IPS-15b (cell line): ENCODE measurements at regions not wholly inside any gene's neighbourhood (a gene's known extent, or its start where the extent isn't known, plus 50 kb on each side); places are given as distances from the start of the nearest gene placed in this dataset.

Source experiments
- H3K27me3 ChIP-seq: one replicate; pipeline ENCODE4 v1.6.1; 2013; ENCODE audit warnings: low read length; ENCODE audit not compliant: control insufficient read depth, insufficient read depth
- H3K36me3 ChIP-seq: one replicate; pipeline ENCODE4 v1.6.1; 2013; ENCODE audit warnings: low read length; ENCODE audit not compliant: control insufficient read depth, insufficient read depth
- H3K4me1 ChIP-seq: one replicate; pipeline ENCODE4 v1.6.1; 2013; ENCODE audit warnings: mild to moderate bottlenecking, low read length; ENCODE audit not compliant: control insufficient read depth, insufficient read depth
- H3K4me3 ChIP-seq: one replicate; pipeline ENCODE4 v1.5.1; 2013; ENCODE audit warnings: low read depth, low read length
- H3K9ac ChIP-seq: one replicate; pipeline ENCODE4 v1.6.1; 2013; ENCODE audit warnings: low read depth, mild to moderate bottlenecking, low read length
- H3K9me3 ChIP-seq: one replicate; pipeline ENCODE4 v1.6.1; 2013; ENCODE audit warnings: mild to moderate bottlenecking, low read length; ENCODE audit not compliant: control insufficient read depth, insufficient read depth

DNA sequence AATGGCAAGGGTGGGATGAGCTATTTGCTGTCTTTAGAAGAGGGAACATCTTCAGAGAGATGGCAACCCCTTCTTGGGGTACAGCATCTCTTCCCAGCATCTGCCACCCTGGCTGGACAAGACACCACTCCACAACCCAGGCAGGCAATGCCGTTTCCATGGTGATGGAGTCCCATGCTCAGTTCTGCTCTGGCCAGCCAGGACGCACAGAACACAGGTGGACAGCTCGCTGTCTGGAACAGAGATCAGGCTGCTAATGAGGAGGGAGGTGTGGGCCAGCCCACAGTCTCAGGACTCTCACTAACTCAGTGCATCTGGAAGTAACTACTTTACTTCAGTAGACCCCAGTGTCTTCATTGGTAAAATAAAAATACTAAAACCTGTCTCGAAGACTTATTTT is 321.0 kb upstream of the CPEB2 start:
- Histone ChIP-seq H3K9ac (no peak overlapping the region), H3K4me1 (no peaks in the 10 kb centered on the region), H3K4me3 (no peak overlapping the region), H3K27me3 (no peaks in the 10 kb centered on the region), H3K36me3 (no peaks in the 10 kb centered on the region), H3K9me3 (no peaks in the 10 kb centered on the region)

GRCh38 chr4:14693728-14694127 is 308.6 kb upstream of the CPEB2 start:
- Histone ChIP-seq H3K36me3 (no peaks in the 10 kb centered on the region), H3K9me3 (no peaks in the 10 kb centered on the region), H3K4me1 (no peaks in the 10 kb centered on the region), H3K4me3 (no peak overlapping the region), H3K9ac (no peak overlapping the region), H3K27me3 (no peaks in the 10 kb centered on the region)

GRCh38 chr4:14695095-14695845 is 307.0 kb upstream of the CPEB2 start:
- Histone ChIP-seq H3K9ac (no peak overlapping the region), H3K36me3 (no peaks in the 10 kb centered on the region), H3K4me3 (no peak overlapping the region), H3K4me1 (no peaks in the 10 kb centered on the region), H3K9me3 (no peaks in the 10 kb centered on the region), H3K27me3 (no peaks in the 10 kb centered on the region)

DNA sequence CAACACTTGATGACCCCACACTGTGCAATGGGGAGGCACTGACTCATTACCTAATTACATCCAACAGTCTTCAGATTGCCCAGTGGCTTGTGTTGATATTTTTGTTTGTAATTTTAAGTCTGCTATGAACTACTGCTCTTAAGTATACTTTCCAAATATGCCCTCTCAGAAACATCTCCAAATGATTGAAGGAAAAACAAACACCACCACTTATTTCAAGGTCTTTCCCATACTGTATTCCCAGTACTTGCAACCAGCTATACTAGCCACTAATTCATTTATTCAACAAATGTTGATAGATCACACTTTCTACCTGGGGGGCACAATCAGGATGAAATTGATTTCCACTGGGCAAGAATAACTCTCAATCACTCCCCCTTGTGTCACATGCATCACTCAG is 302.2 kb upstream of the CPEB2 start:
- Histone ChIP-seq H3K36me3 (no peaks in the 10 kb centered on the region), H3K4me1 (no peaks in the 10 kb centered on the region), H3K27me3 (no peaks in the 10 kb centered on the region), H3K9ac (no peak overlapping the region), H3K4me3 (no peak overlapping the region), H3K9me3 (no peaks in the 10 kb centered on the region)

DNA sequence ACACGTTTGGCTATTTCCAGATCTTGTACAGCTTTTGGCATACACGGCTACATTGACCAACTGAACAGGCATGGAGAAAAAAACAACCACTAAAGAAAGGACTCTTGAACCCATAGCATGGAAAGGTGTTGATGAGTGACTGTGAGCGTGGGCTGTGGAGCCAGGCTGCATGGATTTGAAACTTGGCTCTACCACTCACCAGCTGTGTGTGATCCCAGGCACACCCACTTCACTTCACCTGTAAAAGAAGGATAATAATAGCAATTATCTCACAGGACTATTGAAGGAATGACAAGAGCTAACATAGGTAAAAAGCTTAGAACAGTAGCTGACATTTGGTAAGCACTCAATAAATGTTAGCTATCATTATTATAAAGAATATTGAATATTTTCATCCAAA is 301.7 kb upstream of the CPEB2 start:
- H3K4me3 ChIP-seq: no peak overlapping the region
- H3K27me3 ChIP-seq: no peaks in the 10 kb centered on the region
- no peaks in the 10 kb centered on the region for H3K36me3 ChIP-seq
- no peaks in the 10 kb centered on the region for H3K4me1 ChIP-seq
- H3K9me3 ChIP-seq: no peaks in the 10 kb centered on the region
- H3K9ac ChIP-seq: no peak overlapping the region

GRCh38 chr4:14701389-14701788 is 300.9 kb upstream of the CPEB2 start:
- Histone ChIP-seq H3K36me3 (no peaks in the 10 kb centered on the region), H3K27me3 (no peaks in the 10 kb centered on the region), H3K9ac (no peak overlapping the region), H3K4me1 (no peaks in the 10 kb centered on the region), H3K4me3 (no peak overlapping the region), H3K9me3 (no peaks in the 10 kb centered on the region)

GRCh38 chr4:14701896-14702295 is 300.4 kb upstream of the CPEB2 start:
- no peaks in the 10 kb centered on the region for H3K9me3 ChIP-seq

GRCh38 chr4:14708574-14708973 is 293.7 kb upstream of the CPEB2 start:
- Histone ChIP-seq H3K27me3 (no peaks in the 10 kb centered on the region), H3K4me3 (no peak overlapping the region), H3K9me3 (no peaks in the 10 kb centered on the region), H3K36me3 (no peaks in the 10 kb centered on the region), H3K9ac (no peak overlapping the region), H3K4me1 (no peaks in the 10 kb centered on the region)

More at GRCh38 chr4:14701896-14702295, 300.4 kb upstream of the CPEB2 start:
- Histone ChIP-seq H3K27me3 (no peaks in the 10 kb centered on the region), H3K9ac (no peak overlapping the region), H3K36me3 (no peaks in the 10 kb centered on the region), H3K4me3 (no peak overlapping the region), H3K4me1 (no peaks in the 10 kb centered on the region)

- Histone ChIP-seq H3K4me1 (no peaks in the 10 kb centered on the region), H3K9me3 (no peaks in the 10 kb centered on the region), H3K36me3 (no peaks in the 10 kb centered on the region), H3K27me3 (no peaks in the 10 kb centered on the region), H3K4me3 (no peak overlapping the region), H3K9ac (no peak overlapping the region)
These were observed 291.0 kb upstream of the CPEB2 start for GRCh38 chr4:14711259-14711658.

GRCh38 chr4:14716691-14717090 is 285.6 kb upstream of the CPEB2 start:
- Histone ChIP-seq H3K27me3 (no peaks in the 10 kb centered on the region), H3K9me3 (no peaks in the 10 kb centered on the region), H3K4me1 (no peaks in the 10 kb centered on the region), H3K36me3 (no peaks in the 10 kb centered on the region), H3K4me3 (no peak overlapping the region), H3K9ac (no peak overlapping the region)

DNA sequence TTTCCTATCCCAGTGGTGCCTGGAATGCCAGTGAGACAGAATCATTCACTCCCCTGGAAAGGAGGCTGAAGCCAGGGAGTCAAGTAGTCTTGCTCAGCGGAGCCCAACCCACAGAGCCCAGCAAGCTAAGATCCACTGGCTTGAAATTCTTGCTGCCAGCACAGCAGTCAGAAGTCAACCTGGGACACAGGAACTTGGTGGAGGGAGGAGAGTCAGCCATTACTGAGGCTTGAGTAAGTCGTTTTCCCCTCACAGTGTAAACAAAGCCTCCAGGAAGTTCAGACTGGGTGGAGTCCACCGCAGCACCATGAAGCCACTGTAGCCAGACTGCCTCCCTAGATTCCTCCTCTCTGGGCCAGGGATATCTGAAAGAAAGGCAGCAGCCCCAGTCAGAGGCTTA is 283.2 kb upstream of the CPEB2 start:
- Histone ChIP-seq H3K4me1 (no peaks in the 10 kb centered on the region), H3K4me3 (no peak overlapping the region), H3K9ac (no peak overlapping the region), H3K9me3 (no peaks in the 10 kb centered on the region), H3K27me3 (no peaks in the 10 kb centered on the region), H3K36me3 (no peaks in the 10 kb centered on the region)

DNA sequence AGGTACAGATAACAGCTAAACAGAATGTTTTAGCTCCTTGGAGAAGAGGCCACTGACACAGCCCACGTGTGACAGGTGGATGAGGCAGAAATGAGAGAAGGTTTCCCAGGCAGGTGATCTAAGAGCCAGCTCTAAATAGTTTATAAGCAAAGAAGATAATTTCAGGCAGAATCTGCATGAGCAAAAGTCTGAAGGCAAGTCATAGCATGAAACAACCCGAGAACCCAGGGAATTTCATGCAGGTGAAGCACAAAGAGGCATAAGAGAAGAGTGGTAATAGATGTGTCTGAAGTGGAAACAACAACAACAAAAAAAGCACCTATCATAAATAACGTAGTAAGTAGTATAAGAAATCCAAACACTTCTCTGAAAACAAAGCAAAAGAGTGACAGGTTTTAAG is 275.8 kb upstream of the CPEB2 start:
- Histone ChIP-seq H3K4me1 (peaks cover 3% of the 10 kb centered on the region), H3K9me3 (no peaks in the 10 kb centered on the region), H3K4me3 (no peak overlapping the region), H3K9ac (no peak overlapping the region), H3K27me3 (no peaks in the 10 kb centered on the region), H3K36me3 (no peaks in the 10 kb centered on the region)
